SK-N-SH (cell line): ENCODE measurements at regions not wholly inside any gene's neighbourhood (a gene's known extent, or its start where the extent isn't known, plus 50 kb on each side); places are given as distances from the start of the nearest gene placed in this dataset.

Source experiments
- CTCF ChIA-PET: fragments of 300-600, 350-600 bp; formaldehyde crosslinking; extraction: SDS; loops from one replicate; lab custom pipeline; 2021; lab: Yijun Ruan, JAX
- POLR2A ChIA-PET: fragments of 350-600 bp; sonication (Branson Sonifier 250); formaldehyde crosslinking; extraction: SDS; loops from one replicate; lab custom pipeline; 2020; ENCODE audit warnings: antibody characterized with exemption, inconsistent platforms; lab: Yijun Ruan, JAX
- DNase-seq: peaks from one replicate; pipeline ENCODE4 v3.0.0; 2012
- H2AFZ ChIP-seq: fragments of 200-600 bp; sonication (generic); 2 replicates; pipeline ENCODE4 v1.8.1; 2016; ENCODE audit warnings: antibody characterized with exemption, mild to moderate bottlenecking, low read depth
- H3F3A ChIP-seq: fragments of 200-600 bp; sonication (generic); replicated peaks from 2 replicates; pipeline ENCODE3; 2016; ENCODE audit warnings: antibody characterized with exemption, mild to moderate bottlenecking; ENCODE audit not compliant: insufficient read depth
- H3K27ac ChIP-seq, 2 experiments: fragments of 200-500 bp in 1 of 2; fragments of 200-600 bp in 1 of 2; sonication (Bioruptor generic) in 1 of 2; sonication (generic), shearing (Covaris generic) in 1 of 2; 2 replicates each; pipeline versions ENCODE4 v1.5.1 to v1.6.1; 2014 to 2016; ENCODE audit warnings: low read depth in 2 of 2, inconsistent platforms in 1 of 2, low read length in 1 of 2, mild to moderate bottlenecking in 1 of 2, mixed read lengths in 1 of 2
- H3K27me3 ChIP-seq: fragments of 200-600 bp; sonication (generic), shearing (Covaris generic); 2 replicates; pipeline ENCODE4 v1.6.1; 2016; ENCODE audit warnings: mixed run types; ENCODE audit not compliant: insufficient read depth
- H3K36me3 ChIP-seq, 2 experiments: fragments of 200-500 bp in 1 of 2; fragments of 200-600 bp in 1 of 2; sonication (Bioruptor generic) in 1 of 2; sonication (generic) in 1 of 2; replicated peaks in 1 of 2; 2 replicates each; pipeline versions ENCODE3 to v1.5.1; 2014 to 2016; ENCODE audit warnings: low read length in 1 of 2, mild to moderate bottlenecking in 1 of 2; ENCODE audit not compliant: insufficient read depth in 2 of 2, control insufficient read depth in 1 of 2
- H3K4me1 ChIP-seq, 2 experiments: fragments of 200-500 bp in 1 of 2; fragments of 200-600 bp in 1 of 2; sonication (Bioruptor generic) in 1 of 2; sonication (generic), shearing (Covaris generic) in 1 of 2; 2 replicates each; pipeline versions ENCODE4 v1.5.1 to v1.6.1; 2014 to 2016; ENCODE audit warnings: low read depth in 1 of 2, low read length in 1 of 2, mixed run types in 1 of 2; ENCODE audit not compliant: insufficient read depth in 2 of 2, control insufficient read depth in 1 of 2
- H3K4me2 ChIP-seq: fragments of 200-600 bp; sonication (generic), shearing (Covaris generic); 2 replicates; pipeline ENCODE4 v1.6.1; 2017; ENCODE audit warnings: mixed run types
- H3K4me3 ChIP-seq, 2 experiments: fragments of 200-500 bp in 1 of 2; fragments of 200-600 bp in 1 of 2; sonication (Bioruptor generic) in 1 of 2; sonication (generic), shearing (Covaris generic) in 1 of 2; 2 replicates each; pipeline versions ENCODE4 v1.5.1 to v1.8.1; 2014 to 2016; ENCODE audit warnings: low read depth in 2 of 2, inconsistent platforms in 1 of 2, low read length in 1 of 2, mild to moderate bottlenecking in 1 of 2, mixed read lengths in 1 of 2, moderate library complexity in 1 of 2
- H3K79me2 ChIP-seq: fragments of 200-600 bp; sonication (generic); 2 replicates; pipeline ENCODE4 v1.8.1; 2017; ENCODE audit warnings: mild to moderate bottlenecking; ENCODE audit not compliant: insufficient read depth
- H3K9ac ChIP-seq: fragments of 200-600 bp; sonication (generic); 2 replicates; pipeline ENCODE4 v1.6.1; 2017; ENCODE audit warnings: mixed run types
- H3K9me2 ChIP-seq: fragments of 200-600 bp; sonication (generic); 2 replicates; pipeline ENCODE4 v1.6.1; 2017; ENCODE audit warnings: mixed run types
- H3K9me3 ChIP-seq: fragments of 200-600 bp; sonication (generic); 2 replicates; pipeline ENCODE4 v1.6.1; 2017; ENCODE audit warnings: mixed run types, mild to moderate bottlenecking, moderate library complexity
- H4K20me1 ChIP-seq: fragments of 200-600 bp; sonication (generic); 2 replicates; pipeline ENCODE4 v1.6.1; 2017; ENCODE audit warnings: mild to moderate bottlenecking, mixed run types; ENCODE audit not compliant: insufficient read depth
- EP300 ChIP-seq, 2 experiments: IDR thresholded peaks; 2 replicates each; pipeline versions ENCODE4 v1.4.0 to v1.6.1; 2012; ENCODE audit warnings: borderline replicate concordance in 1 of 2, low read depth in 1 of 2, low read length in 1 of 2
- EZH2phosphoT487 ChIP-seq: fragments of 200-600 bp; sonication (generic); IDR thresholded peaks from 2 replicates; pipeline ENCODE4 v1.6.1; 2017; ENCODE audit warnings: low read depth, mixed run types, mild to moderate bottlenecking, antibody characterized with exemption, moderate library complexity, borderline replicate concordance
- FOXJ3 ChIP-seq: sonication (generic); formaldehyde crosslinking; IDR thresholded peaks from 2 replicates; pipeline ENCODE4 v1.5.1; 2020; ENCODE audit warnings: mild to moderate bottlenecking, missing genetic modification reagents
- GATA2 ChIP-seq: sonication (generic); formaldehyde crosslinking; IDR thresholded peaks from 2 replicates; pipeline ENCODE4 v1.5.0; 2020; ENCODE audit warnings: mild to moderate bottlenecking, missing genetic modification reagents
- POLR2AphosphoS5 ChIP-seq: IDR thresholded peaks from 2 replicates; pipeline ENCODE4 v1.6.1; 2012; ENCODE audit warnings: low read depth, low read length
- RAD21 ChIP-seq: IDR thresholded peaks from 2 replicates; pipeline ENCODE4 v1.6.1; 2012; ENCODE audit warnings: mild to moderate bottlenecking, low read length
- RCOR1 ChIP-seq: fragments of 150-350 bp; IDR thresholded peaks from 2 replicates; pipeline ENCODE4 v1.6.1; 2017; ENCODE audit warnings: antibody characterized with exemption, low read length
- YY1 ChIP-seq: IDR thresholded peaks from 2 replicates; pipeline ENCODE4 v1.4.0; 2012; ENCODE audit warnings: low read depth, mild to moderate bottlenecking
- WGBS: methylation state at CpG from one replicate; pipeline ENCODE4 v1.1.6; 2017; ENCODE audit warnings: low lambda C conversion rate; 5-methylcytosine and 5-hydroxymethylcytosine counted together
- TF ChIP-seq, protein P1 (sequence below): fragments of 150-350 bp; IDR thresholded peaks from 2 replicates; pipeline ENCODE4 v1.6.1; 2017; ENCODE audit warnings: antibody characterized with exemption, low read length, low read depth, borderline replicate concordance
- TF ChIP-seq, protein P2 (sequence below): IDR thresholded peaks from 2 replicates; pipeline ENCODE4 v1.4.0; 2012; ENCODE audit warnings: low read depth

DNA sequence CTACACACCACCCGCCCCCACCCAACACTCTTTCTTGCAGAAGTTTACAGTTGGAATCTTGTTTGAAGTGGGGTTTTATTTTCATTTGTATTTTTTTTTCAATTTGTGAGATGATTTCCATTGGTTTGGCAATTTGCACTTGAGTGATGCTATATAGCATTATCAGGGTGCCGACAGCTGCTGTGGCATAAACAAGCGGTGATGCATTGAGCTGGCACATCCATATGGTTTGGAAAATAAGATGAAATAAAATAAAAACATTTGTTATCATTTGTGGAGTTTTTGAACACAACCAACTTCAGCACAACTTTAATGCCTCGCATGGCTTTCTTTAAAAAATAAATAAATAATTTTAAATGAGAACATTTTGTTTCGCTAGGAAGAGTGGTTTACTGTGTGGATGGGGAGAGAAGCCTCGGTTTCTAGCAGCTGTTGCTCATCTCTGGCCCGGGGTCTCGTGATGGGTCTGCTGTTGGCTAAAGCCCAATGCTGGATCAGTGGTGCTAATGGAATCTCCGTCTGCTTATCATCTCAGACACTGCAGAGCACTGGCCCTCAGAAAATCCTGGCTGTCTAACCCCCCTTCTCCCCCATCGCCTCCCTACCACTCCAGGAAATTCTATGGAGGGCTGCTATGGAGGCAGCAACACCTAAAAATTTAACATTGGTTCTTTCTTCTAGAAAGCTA, 192.3 kb upstream of the MAF start:
- TF ChIP-seq EP300 (IDR thresholded peaks at IDR 0.05; ENCODE audit: borderline replicate concordance in 1 of 2, low read depth in 1 of 2, low read length in 1 of 2) (peak in 1 of 2 experiments; percentile 61; a peak in 1 of 4 replicates), RAD21 (0 out of 2 replicates have a peak, but pooled peaks have one; percentile 7), RCOR1 (peak; percentile 72; the same call in 1 of the 2 replicates), GATA2 (CRISPR knock-in tag) (peak; percentile 27; the same call in 1 of the 2 replicates)
- TF ChIP-seq, protein P1, sequence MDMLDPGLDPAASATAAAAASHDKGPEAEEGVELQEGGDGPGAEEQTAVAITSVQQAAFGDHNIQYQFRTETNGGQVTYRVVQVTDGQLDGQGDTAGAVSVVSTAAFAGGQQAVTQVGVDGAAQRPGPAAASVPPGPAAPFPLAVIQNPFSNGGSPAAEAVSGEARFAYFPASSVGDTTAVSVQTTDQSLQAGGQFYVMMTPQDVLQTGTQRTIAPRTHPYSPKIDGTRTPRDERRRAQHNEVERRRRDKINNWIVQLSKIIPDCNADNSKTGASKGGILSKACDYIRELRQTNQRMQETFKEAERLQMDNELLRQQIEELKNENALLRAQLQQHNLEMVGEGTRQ = no peak
- H3K9me3 ChIP-seq = no peaks in the 10 kb centered on the region
- H3K36me3 ChIP-seq = no peaks in the 10 kb centered on the region
- no peaks in the 10 kb centered on the region for H3F3A ChIP-seq
- H2AFZ ChIP-seq = no peak overlapping the region
- peaks cover 0 to 10% of the 10 kb centered on the region in 2 experiments; a peak in 2 of 4 replicates for H3K4me1 ChIP-seq
- no peaks in the 10 kb centered on the region for H3K9me2 ChIP-seq
- H3K9ac ChIP-seq = no peak overlapping the region
- no peaks in the 10 kb centered on the region for H4K20me1 ChIP-seq
- POLR2A ChIA-PET = no interaction called here
- H3K27me3 ChIP-seq = no peaks in the 10 kb centered on the region
- CTCF ChIA-PET = no interaction called here
- H3K27ac ChIP-seq = no peak overlapping the region; a peak in 1 of 4 replicates
- H3K79me2 ChIP-seq = no peaks in the 10 kb centered on the region
- no peak overlapping the region for H3K4me2 ChIP-seq
- DNase-seq = peak; percentile 75
- WGBS = 18% methylated on average over 10 of the region's 10 CpGs
- no peak overlapping the region for H3K4me3 ChIP-seq

DNA sequence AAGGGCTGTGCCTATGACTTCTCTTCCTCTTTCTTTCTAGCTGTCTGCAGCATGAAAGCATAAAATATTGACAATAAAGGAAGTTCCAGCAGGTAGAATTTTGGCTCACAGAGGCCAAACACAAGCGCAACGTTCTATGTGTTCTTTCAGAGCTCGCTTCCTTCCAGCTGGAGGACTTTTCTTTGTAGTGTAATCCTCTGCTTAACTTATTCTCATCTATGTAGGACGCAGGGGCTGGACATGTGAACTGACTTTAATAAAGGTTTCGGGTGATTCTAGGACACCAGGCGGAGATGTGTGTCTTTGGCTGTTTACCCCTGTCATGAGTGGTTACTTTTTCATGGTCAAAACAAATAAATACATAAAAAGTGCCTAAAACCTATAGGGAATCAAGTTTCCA, 191.5 kb upstream of the MAF start:
- H3K4me3 ChIP-seq = no peak overlapping the region
- POLR2A ChIA-PET = no interaction called here
- DNase-seq = no peak
- no peaks in the 10 kb centered on the region for H3K9me2 ChIP-seq
- CTCF ChIA-PET = interaction anchor here (0.7 kb wide), 1 partner anchor 275 kb away, joined by 3 read pairs; no protein-coding TSS in a partner anchor
- H3K9ac ChIP-seq = no peak overlapping the region
- no peak overlapping the region for H3K27ac ChIP-seq
- H2AFZ ChIP-seq = no peak overlapping the region
- no peaks in the 10 kb centered on the region for H3K27me3 ChIP-seq
- no peak for TF ChIP-seq POLR2AphosphoS5
- TF ChIP-seq, protein P2, sequence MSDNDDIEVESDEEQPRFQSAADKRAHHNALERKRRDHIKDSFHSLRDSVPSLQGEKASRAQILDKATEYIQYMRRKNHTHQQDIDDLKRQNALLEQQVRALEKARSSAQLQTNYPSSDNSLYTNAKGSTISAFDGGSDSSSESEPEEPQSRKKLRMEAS = no peak
- TF ChIP-seq FOXJ3 = no peak
- no peak for TF ChIP-seq YY1
- no peak for TF ChIP-seq EZH2phosphoT487
- H3K36me3 ChIP-seq = no peaks in the 10 kb centered on the region
- H3F3A ChIP-seq = no peaks in the 10 kb centered on the region
- no peaks in the 10 kb centered on the region for H4K20me1 ChIP-seq
- H3K4me2 ChIP-seq = no peak overlapping the region
- no peaks in the 10 kb centered on the region for H3K79me2 ChIP-seq
- no peaks in the 10 kb centered on the region for H3K9me3 ChIP-seq
- H3K4me1 ChIP-seq = peaks cover 0 to 10% of the 10 kb centered on the region in 2 experiments; a peak in 2 of 4 replicates
- 47% methylated on average over 6 of the region's 6 CpGs for WGBS
